H1 (cell line): ENCODE measurements at regions not wholly inside any gene's neighbourhood (a gene's known extent, or its start where the extent isn't known, plus 50 kb on each side); places are given as distances from the start of the nearest gene placed in this dataset.

Source experiments
- CTCF ChIA-PET: fragments of 300-600 bp; sonication (Branson Sonifier 250); formaldehyde crosslinking; loops from one replicate; lab custom pipeline; 2021; ENCODE audit not compliant: partially characterized antibody; lab: Charles Lee
- POLR2A ChIA-PET: fragments of 300-600 bp; sonication (Branson Sonifier 250); formaldehyde crosslinking; loops from one replicate; lab custom pipeline; 2021; ENCODE audit warnings: inconsistent platforms; ENCODE audit not compliant: partially characterized antibody; lab: Charles Lee
- DNase-seq, 2 experiments: peaks; one replicate each; pipeline versions ENCODE4 v3.0.0 to v3.0.0-alpha.2; 2010 to 2022; ENCODE audit warnings: low spot score in 2 of 2, low read depth in 1 of 2, mixed read lengths in 1 of 2
- FAIRE-seq: peaks from 2 replicates; lab custom pipeline; 2011; peaks lifted over from hg19 to GRCh38; lab: Jason Lieb, UNC
- H2AFZ ChIP-seq: 2 replicates; pipeline ENCODE4 v1.8.1; 2012; ENCODE audit warnings: low read length, inconsistent platforms
- H2AK5ac ChIP-seq: 2 replicates; pipeline ENCODE4 v1.6.1; 2013; ENCODE audit warnings: low read depth, low read length
- H2BK120ac ChIP-seq: replicated peaks from 2 replicates; pipeline ENCODE3; 2013; ENCODE audit warnings: low read depth, low read length, inconsistent platforms
- H2BK12ac ChIP-seq: 2 replicates; pipeline ENCODE4 v1.6.1; 2013; ENCODE audit warnings: low read depth, low read length
- H2BK15ac ChIP-seq: 2 replicates; pipeline ENCODE4 v1.6.1; 2013; ENCODE audit warnings: low read length
- H2BK20ac ChIP-seq: 2 replicates; pipeline ENCODE4 v1.6.1; 2013; ENCODE audit warnings: low read length
- H2BK5ac ChIP-seq: 2 replicates; pipeline ENCODE4 v1.6.1; 2013; ENCODE audit warnings: low read depth, low read length
- H3K14ac ChIP-seq: 2 replicates; pipeline ENCODE4 v1.6.1; 2013; ENCODE audit warnings: inconsistent platforms; ENCODE audit not compliant: insufficient read length
- H3K18ac ChIP-seq: 2 replicates; pipeline ENCODE4 v1.6.1; 2013; ENCODE audit warnings: low read length; ENCODE audit errors: extremely low read depth
- H3K23ac ChIP-seq: 2 replicates; pipeline ENCODE4 v1.6.1; 2013; ENCODE audit warnings: inconsistent platforms; ENCODE audit not compliant: insufficient read length
- H3K23me2 ChIP-seq: 2 replicates; pipeline ENCODE4 v1.6.1; 2013; ENCODE audit warnings: low read depth, low read length
- H3K27ac ChIP-seq: 2 replicates; pipeline ENCODE4 v1.6.1; 2011; ENCODE audit warnings: low read depth, low read length, inconsistent platforms
- H3K27me3 ChIP-seq, 4 experiments: replicated peaks in 1 of 4; 1 replicate in 1 of 4; 2 replicates in 3 of 4; pipeline versions ENCODE4 v1.6.1 to v1.8.1; 2011 to 2013; ENCODE audit warnings: low read length in 3 of 4, mild to moderate bottlenecking in 3 of 4, inconsistent platforms in 2 of 4, mixed read lengths in 2 of 4, moderate library complexity in 1 of 4; ENCODE audit not compliant: control insufficient read depth in 3 of 4, insufficient read depth in 3 of 4; ENCODE audit errors: extremely low read depth in 1 of 4
- H3K36me3 ChIP-seq, 4 experiments: 2 replicates each; pipeline versions ENCODE4 v1.6.1 to v1.8.1; 2011 to 2013; ENCODE audit warnings: mild to moderate bottlenecking in 4 of 4, low read length in 3 of 4, moderate library complexity in 2 of 4, control low read depth in 1 of 4, inconsistent platforms in 1 of 4; ENCODE audit not compliant: insufficient read depth in 4 of 4, control insufficient read depth in 2 of 4
- H3K4ac ChIP-seq: replicated peaks from 2 replicates; pipeline ENCODE3; 2013; ENCODE audit warnings: low read length, low read depth, mixed read lengths, inconsistent platforms; ENCODE audit not compliant: insufficient read length
- H3K4me1 ChIP-seq, 4 experiments: replicated peaks in 1 of 4; 1 replicate in 1 of 4; 2 replicates in 3 of 4; pipeline versions ENCODE4 v1.6.1 to v1.8.1; 2011 to 2013; ENCODE audit warnings: low read length in 3 of 4, inconsistent platforms in 2 of 4, mixed read lengths in 1 of 4; ENCODE audit not compliant: insufficient read depth in 4 of 4, control insufficient read depth in 3 of 4
- H3K4me2 ChIP-seq, 2 experiments: 2 replicates each; pipeline versions ENCODE4 v1.6.1 to v1.8.1; 2011 to 2013; ENCODE audit warnings: low read depth in 2 of 2, low read length in 2 of 2, control low read depth in 1 of 2, inconsistent platforms in 1 of 2, mild to moderate bottlenecking in 1 of 2; ENCODE audit not compliant: insufficient read depth in 1 of 2
- H3K4me3 ChIP-seq, 4 experiments: fragments of 200-600, 300-600 bp in 1 of 4; sonication (generic), shearing (Covaris generic), sonication (Bioruptor Twin) in 1 of 4; 2 replicates each; pipeline versions ENCODE4 v1.5.1 to v1.8.1; 2011 to 2016; ENCODE audit warnings: low read length in 4 of 4, low read depth in 3 of 4, control low read depth in 2 of 4, inconsistent platforms in 2 of 4, mild to moderate bottlenecking in 2 of 4, mixed read lengths in 1 of 4, moderate library complexity in 1 of 4; ENCODE audit not compliant: insufficient read depth in 2 of 4; ENCODE audit errors: extremely low read depth in 1 of 4
- H3K56ac ChIP-seq: replicated peaks from 2 replicates; pipeline ENCODE3; 2013; ENCODE audit warnings: low read depth, mild to moderate bottlenecking, mixed read lengths, low read length, inconsistent platforms; ENCODE audit not compliant: insufficient read length
- H3K79me1 ChIP-seq: 2 replicates; pipeline ENCODE4 v1.6.1; 2013; ENCODE audit warnings: low read depth, low read length, control low read depth
- H3K79me2 ChIP-seq, 2 experiments: 2 replicates each; pipeline versions ENCODE4 v1.6.1 to v1.8.1; 2012 to 2013; ENCODE audit warnings: low read length in 2 of 2, mild to moderate bottlenecking in 2 of 2, inconsistent platforms in 1 of 2; ENCODE audit not compliant: insufficient read depth in 2 of 2, control insufficient read depth in 1 of 2
- H3K9ac ChIP-seq, 4 experiments: replicated peaks in 1 of 4; 1 replicate in 1 of 4; 2 replicates in 3 of 4; pipeline versions ENCODE4 v1.6.1 to v1.8.1; 2011 to 2013; ENCODE audit warnings: low read depth in 3 of 4, low read length in 3 of 4, control low read depth in 2 of 4, mild to moderate bottlenecking in 2 of 4, moderate library complexity in 2 of 4, inconsistent platforms in 1 of 4; ENCODE audit errors: extremely low read depth in 1 of 4
- H3K9me3 ChIP-seq, 2 experiments: 2 replicates each; pipeline versions ENCODE4 v1.6.1 to v1.8.1; 2012 to 2013; ENCODE audit warnings: mild to moderate bottlenecking in 2 of 2, moderate library complexity in 2 of 2, control low read depth in 1 of 2, inconsistent platforms in 1 of 2, low read depth in 1 of 2, low read length in 1 of 2, mixed read lengths in 1 of 2; ENCODE audit not compliant: insufficient read depth in 2 of 2
- H4K20me1 ChIP-seq, 2 experiments: replicated peaks in 1 of 2; 2 replicates each; pipeline versions ENCODE3 to v1.8.1; 2011 to 2013; ENCODE audit warnings: inconsistent platforms in 2 of 2, low read length in 2 of 2, mild to moderate bottlenecking in 1 of 2; ENCODE audit not compliant: insufficient read depth in 2 of 2, control insufficient read depth in 1 of 2
- H4K5ac ChIP-seq: 2 replicates; pipeline ENCODE4 v1.6.1; 2013; ENCODE audit warnings: low read length, low read depth, mixed read lengths, inconsistent platforms; ENCODE audit not compliant: insufficient read length
- H4K8ac ChIP-seq: 2 replicates; pipeline ENCODE4 v1.8.0; 2013; ENCODE audit warnings: mild to moderate bottlenecking, moderate library complexity, low read length, inconsistent platforms; ENCODE audit not compliant: insufficient read depth; ENCODE audit errors: extremely low read depth
- H4K91ac ChIP-seq: replicated peaks from 2 replicates; pipeline ENCODE3; 2013; ENCODE audit warnings: low read length, mixed read lengths, inconsistent platforms; ENCODE audit not compliant: insufficient read length
- BACH1 ChIP-seq: IDR thresholded peaks from 2 replicates; pipeline ENCODE4 v1.6.1; 2012; ENCODE audit warnings: low read length, improper control_type of control experiment
- BCL11A ChIP-seq, 2 experiments: IDR thresholded peaks; one replicate each; pipeline ENCODE4 v1.6.1; 2011; ENCODE audit warnings: low read depth in 2 of 2, low read length in 2 of 2, mild to moderate bottlenecking in 2 of 2
- CEBPB ChIP-seq: IDR thresholded peaks from 2 replicates; pipeline ENCODE4 v1.6.1; 2012; ENCODE audit warnings: low read depth, low read length
- CHD2 ChIP-seq: IDR thresholded peaks from 2 replicates; pipeline ENCODE4 v1.6.1; 2012; ENCODE audit warnings: low read length, improper control_type of control experiment
- GTF2F1 ChIP-seq: IDR thresholded peaks from 2 replicates; pipeline ENCODE4 v1.6.1; 2012; ENCODE audit warnings: low read depth, low read length, improper control_type of control experiment, borderline replicate concordance
- NANOG ChIP-seq: IDR thresholded peaks from 2 replicates; pipeline ENCODE4 v1.6.1; 2011; ENCODE audit warnings: low read length, low read depth, mild to moderate bottlenecking, inconsistent platforms; ENCODE audit not compliant: insufficient read depth, poor library complexity, severe bottlenecking
- POLR2A ChIP-seq, 2 experiments: IDR thresholded peaks; 1 replicate in 1 of 2; 2 replicates in 1 of 2; pipeline ENCODE4 v1.6.1; 2011; ENCODE audit warnings: low read depth in 2 of 2, low read length in 2 of 2, mild to moderate bottlenecking in 2 of 2; ENCODE audit errors: control extremely low read depth in 1 of 2
- POLR2AphosphoS5 ChIP-seq: IDR thresholded peaks from 2 replicates; pipeline ENCODE4 v1.6.1; 2011; ENCODE audit warnings: low read depth, low read length
- POU5F1 ChIP-seq: IDR thresholded peaks from 2 replicates; pipeline ENCODE4 v1.6.1; 2011; ENCODE audit warnings: low read depth, mild to moderate bottlenecking, low read length, moderate library complexity
- SAP30 ChIP-seq: fragments of 300-600 bp; sonication (generic); IDR thresholded peaks from 2 replicates; pipeline ENCODE4 v1.7.1; 2012; ENCODE audit warnings: low read length, moderate library complexity, mild to moderate bottlenecking, inconsistent platforms; ENCODE audit not compliant: insufficient read depth, insufficient replicate concordance
- SIN3A ChIP-seq, 2 experiments: IDR thresholded peaks in 1 of 2; conservative IDR thresholded peaks in 1 of 2; 2 replicates each; pipeline ENCODE4 v1.6.1; 2011 to 2012; ENCODE audit warnings: low read length in 2 of 2, improper control_type of control experiment in 1 of 2, low read depth in 1 of 2, mild to moderate bottlenecking in 1 of 2
- SP1 ChIP-seq: IDR thresholded peaks from 2 replicates; pipeline ENCODE4 v1.6.1; 2011; ENCODE audit warnings: low read depth, low read length
- USF2 ChIP-seq: IDR thresholded peaks from 2 replicates; pipeline ENCODE4 v1.6.1; 2011; ENCODE audit warnings: low read length, improper control_type of control experiment
- WGBS, 2 experiments: shearing (Covaris generic) in 1 of 2; methylation state at CpG; one replicate each; pipeline versions ENCODE4 v1.1.6 to v1.1.7; 2013 to 2015; ENCODE audit warnings: low lambda C conversion rate in 2 of 2, mixed read lengths in 2 of 2, inconsistent platforms in 1 of 2, low coverage in 1 of 2, missing lambda C conversion rate in 1 of 2; ENCODE audit not compliant: insufficient replicate concordance in 2 of 2, insufficient coverage in 1 of 2, insufficient read length in 1 of 2; ENCODE audit errors: extremely low coverage in 1 of 2, missing lambda C conversion rate in 1 of 2; 5-methylcytosine and 5-hydroxymethylcytosine counted together

- no peaks in the 10 kb centered on the region for H3K36me3 ChIP-seq
- FAIRE-seq (no peak), DNase-seq (no peak)
- H3K23ac ChIP-seq = no peak overlapping the region
- no peak overlapping the region for H3K4me2 ChIP-seq
- H4K8ac ChIP-seq = no peak overlapping the region; the same call in 1 of the 2 replicates
- no peak overlapping the region for H3K9ac ChIP-seq
- H2BK5ac ChIP-seq = no peak overlapping the region
- H3K4ac ChIP-seq = no peak overlapping the region
- H3K4me1 ChIP-seq = peaks cover 0 to 2% (median 0%) of the 10 kb centered on the region in 4 experiments; a peak in 3 of 7 replicates
- no peak overlapping the region for H3K4me3 ChIP-seq
- ChIA-PET CTCF (interaction anchor here (1.2 kb wide), 1 partner anchor 15 kb away, joined by 3 read pairs; no protein-coding TSS in a partner anchor), POLR2A (interaction anchor here (0.7 kb wide), 1 partner anchor 19 kb away, joined by 3 read pairs; no protein-coding TSS in a partner anchor)
- no peak overlapping the region for H3K27ac ChIP-seq
- no peaks in the 10 kb centered on the region for H3K79me2 ChIP-seq
- no peaks in the 10 kb centered on the region for H3K79me1 ChIP-seq
- no peak overlapping the region for H2AK5ac ChIP-seq
- no peak overlapping the region for H3K14ac ChIP-seq
- no peak overlapping the region for H3K56ac ChIP-seq
- H3K18ac ChIP-seq = no peak overlapping the region
- no peak overlapping the region for H4K5ac ChIP-seq
- no peak overlapping the region for H4K91ac ChIP-seq
- no peaks in the 10 kb centered on the region for H3K27me3 ChIP-seq
- no peak overlapping the region for H2BK12ac ChIP-seq
- H2BK15ac ChIP-seq = no peak overlapping the region
- 98% methylated on average over 5 of the region's 5 CpGs; no CpG with 5 or more reads in 1 of the 2 experiments for WGBS, 2 experiments
- H2AFZ ChIP-seq = no peak overlapping the region
- H2BK120ac ChIP-seq = no peak overlapping the region
- no peak for TF ChIP-seq CHD2
- no peak for TF ChIP-seq POLR2AphosphoS5
- TF ChIP-seq POU5F1 = no peak
- TF ChIP-seq SP1 = no peak
- TF ChIP-seq NANOG = no peak
- no peak for TF ChIP-seq GTF2F1
- TF ChIP-seq POLR2A (IDR thresholded peaks at IDR 0.05; ENCODE audit: control extremely low read depth in 1 of 2, low read depth in 2 of 2, low read length in 2 of 2) = no peak
- no peak for TF ChIP-seq USF2
- TF ChIP-seq BACH1 = no peak
- TF ChIP-seq SIN3A (conservative IDR thresholded peaks at IDR 0.05 in 1 of 2, IDR thresholded peaks at IDR 0.05 in 1 of 2; ENCODE audit: low read depth in 1 of 2, low read length in 2 of 2) = no peak
- TF ChIP-seq BCL11A (IDR thresholded peaks at IDR 0.05; ENCODE audit: low read depth in 2 of 2, low read length in 2 of 2) = no peak
- no peak for TF ChIP-seq SAP30
- no peak for TF ChIP-seq CEBPB
- H3K9me3 ChIP-seq = no peaks in the 10 kb centered on the region
- H2BK20ac ChIP-seq = no peak overlapping the region
- peaks cover 4% of the 10 kb centered on the region; the same call in 1 of the 2 replicates for H3K23me2 ChIP-seq
- no peaks in the 10 kb centered on the region for H4K20me1 ChIP-seq
These were observed 984.7 kb downstream of the BRD1 start for GRCh38 chr22:48842976-48843375.
